Gastrocnemius medialis (tissue), 4 donors: ENCODE measurements at regions not wholly inside any gene's neighbourhood (a gene's known extent, or its start where the extent isn't known, plus 50 kb on each side); places are given as distances from the start of the nearest gene placed in this dataset.

Experiments
- POLR2A ChIP-seq, 2 donors: fragments of 450-650 bp; IDR thresholded peaks; one replicate each; pipeline ENCODE4 v1.6.1; 2017; ENCODE audit warnings: antibody characterized with exemption in 2 of 2, mild to moderate bottlenecking in 2 of 2, moderate library complexity in 2 of 2
- TF ChIP-seq, protein P1 (sequence below), 5 experiments: fragments of 450-650 bp in 3 of 5; fragments of 200-600 bp in 2 of 5; sonication (generic) in 2 of 5; IDR thresholded peaks in 4 of 5; conservative IDR thresholded peaks in 1 of 5; 1 replicate in 4 of 5; 2 replicates in 1 of 5; pipeline ENCODE4 v1.5.1; 2016 to 2019; ENCODE audit warnings: antibody characterized with exemption in 5 of 5, mild to moderate bottlenecking in 3 of 5, moderate library complexity in 3 of 5

GRCh38 chr6:3532296-3532916, 75.6 kb upstream of the SLC22A23 start:
- TF ChIP-seq, protein P1, sequence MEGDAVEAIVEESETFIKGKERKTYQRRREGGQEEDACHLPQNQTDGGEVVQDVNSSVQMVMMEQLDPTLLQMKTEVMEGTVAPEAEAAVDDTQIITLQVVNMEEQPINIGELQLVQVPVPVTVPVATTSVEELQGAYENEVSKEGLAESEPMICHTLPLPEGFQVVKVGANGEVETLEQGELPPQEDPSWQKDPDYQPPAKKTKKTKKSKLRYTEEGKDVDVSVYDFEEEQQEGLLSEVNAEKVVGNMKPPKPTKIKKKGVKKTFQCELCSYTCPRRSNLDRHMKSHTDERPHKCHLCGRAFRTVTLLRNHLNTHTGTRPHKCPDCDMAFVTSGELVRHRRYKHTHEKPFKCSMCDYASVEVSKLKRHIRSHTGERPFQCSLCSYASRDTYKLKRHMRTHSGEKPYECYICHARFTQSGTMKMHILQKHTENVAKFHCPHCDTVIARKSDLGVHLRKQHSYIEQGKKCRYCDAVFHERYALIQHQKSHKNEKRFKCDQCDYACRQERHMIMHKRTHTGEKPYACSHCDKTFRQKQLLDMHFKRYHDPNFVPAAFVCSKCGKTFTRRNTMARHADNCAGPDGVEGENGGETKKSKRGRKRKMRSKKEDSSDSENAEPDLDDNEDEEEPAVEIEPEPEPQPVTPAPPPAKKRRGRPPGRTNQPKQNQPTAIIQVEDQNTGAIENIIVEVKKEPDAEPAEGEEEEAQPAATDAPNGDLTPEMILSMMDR (IDR thresholded peaks at IDR 0.05 in 4 of 5, conservative IDR thresholded peaks at IDR 0.05 in 1 of 5) = no peak
- TF ChIP-seq POLR2A (IDR thresholded peaks at IDR 0.05) = no peak
